HG02610 (cell line): ENCODE measurements at regions not wholly inside any gene's neighbourhood (a gene's known extent, or its start where the extent isn't known, plus 50 kb on each side); places are given as distances from the start of the nearest gene placed in this dataset.
"Not testable (repeated sequence)": the region's sequence is repeated elsewhere in the genome, so short reads cannot be mapped to it uniquely, and the experiment has no call there.

Experiments
- ATAC-seq: cut with Tn5 transposase; IDR thresholded peaks from one replicate; pipeline ENCODE4 v1.9.1; 2021; ENCODE audit warnings: mild to moderate bottlenecking, moderate library complexity; ENCODE audit not compliant: unreplicated experiment

DNA sequence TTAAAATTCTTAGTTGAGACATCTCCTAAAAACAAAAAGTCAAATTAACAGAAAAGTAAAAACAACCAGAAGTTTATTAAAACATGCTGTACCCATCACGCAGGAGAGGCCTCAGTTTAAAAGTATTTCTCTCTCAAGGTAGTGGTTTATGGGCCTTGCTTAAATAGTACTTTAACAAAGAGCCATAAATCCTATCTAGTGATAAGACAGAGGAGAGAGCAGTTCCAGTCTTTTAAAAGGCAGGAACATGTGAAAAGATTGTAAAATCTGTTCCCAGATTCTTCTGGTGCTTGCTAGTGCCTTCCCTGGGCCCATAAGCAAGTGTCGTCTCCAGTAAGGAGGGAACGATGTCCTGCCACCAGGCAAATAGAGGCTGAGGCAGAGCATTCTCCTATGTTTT lies 476.3 kb upstream of the ADGRL3 start:
- no peak for ATAC-seq

DNA sequence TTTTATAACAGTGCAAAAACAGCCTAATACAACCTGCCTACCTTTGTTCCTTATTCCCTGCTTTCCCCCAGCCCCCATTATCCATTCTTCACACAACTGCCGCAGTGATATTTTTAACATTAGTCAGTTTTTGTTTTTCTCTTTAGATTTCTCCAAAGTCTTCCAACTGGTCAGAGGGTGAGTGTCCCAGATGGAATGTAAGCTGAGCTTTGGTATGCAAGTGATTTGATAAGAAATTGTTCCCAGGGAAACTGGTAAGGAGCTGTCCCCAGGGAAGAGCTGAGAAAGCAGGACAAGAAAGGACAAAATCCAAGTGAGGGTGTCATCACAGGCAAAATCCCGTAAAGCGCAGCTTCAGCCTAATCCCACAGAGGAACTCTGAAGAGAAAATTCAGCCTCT lies 475.5 kb upstream of the ADGRL3 start:
- ATAC-seq, result no peak

GRCh38 chr4:60726779-60727178 lies 473.3 kb upstream of the ADGRL3 start:
- no peak for ATAC-seq

GRCh38 chr4:60729194-60729593 lies 470.9 kb upstream of the ADGRL3 start:
- no peak for ATAC-seq

GRCh38 chr4:60729764-60730163 lies 470.4 kb upstream of the ADGRL3 start:
- ATAC-seq, result not testable (repeated sequence)

- no peak for ATAC-seq
These were observed 462.3 kb upstream of the ADGRL3 start for GRCh38 chr4:60737858-60738257.

GRCh38 chr4:60743654-60744053 lies 456.5 kb upstream of the ADGRL3 start:
- no peak for ATAC-seq

DNA sequence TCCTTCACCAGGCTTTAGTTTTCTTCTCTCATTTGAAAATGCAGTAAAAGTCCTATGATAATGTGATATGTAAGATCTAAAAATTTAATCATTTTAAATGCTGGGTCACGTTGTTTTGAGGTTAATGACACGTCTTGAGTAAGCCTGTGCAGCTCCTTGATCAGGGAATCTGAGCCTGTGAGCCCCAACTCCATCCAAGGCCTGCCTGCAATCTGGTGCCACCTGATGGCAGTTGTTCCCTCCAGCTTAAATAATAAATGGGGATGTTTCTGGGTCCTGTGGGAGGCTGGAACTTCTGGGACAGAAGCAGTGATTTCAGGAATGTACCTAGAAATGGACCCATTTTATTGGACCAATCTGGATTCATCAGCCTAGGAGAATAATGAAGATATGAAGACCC lies 455.4 kb upstream of the ADGRL3 start:
- ATAC-seq, result no peak

DNA sequence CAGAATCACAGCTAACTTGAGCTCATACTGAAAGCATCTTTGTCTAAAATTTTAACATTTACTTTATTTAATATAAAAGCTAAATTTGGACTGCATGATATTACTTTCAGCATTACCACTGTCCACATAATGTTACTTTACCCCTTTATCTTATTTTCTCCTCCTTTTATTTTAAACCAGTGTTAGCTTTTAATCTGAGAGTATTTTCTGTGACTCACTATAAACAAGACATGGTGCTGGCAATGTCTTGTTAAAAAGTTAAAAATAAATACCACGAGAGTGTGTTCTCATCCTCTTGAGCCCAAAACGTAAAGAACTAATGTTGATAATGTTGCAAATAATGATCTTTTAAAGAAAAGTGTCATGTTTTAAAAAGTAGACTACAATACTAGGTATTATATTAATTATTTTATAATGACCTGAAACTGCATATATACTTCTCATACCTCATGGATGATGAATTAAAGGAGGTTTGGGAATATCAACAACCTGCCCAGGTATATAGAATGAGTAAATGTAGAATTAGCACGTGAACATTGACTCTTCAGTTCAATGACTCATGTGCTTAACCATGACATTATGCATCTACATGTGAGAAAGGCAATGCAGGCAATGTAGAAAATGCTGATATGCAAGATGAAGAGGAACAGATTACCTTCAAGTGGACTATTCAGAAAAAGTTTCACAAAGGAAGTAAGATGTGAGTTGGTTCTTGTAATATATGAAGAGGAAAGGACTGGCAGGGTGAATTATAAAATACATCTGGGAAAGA lies 454.1 kb upstream of the ADGRL3 start:
- ATAC-seq, result no peak

- no peak for ATAC-seq
These were observed 449.2 kb upstream of the ADGRL3 start for GRCh38 chr4:60750962-60751361.

- ATAC-seq, result no peak
These were observed 442.0 kb upstream of the ADGRL3 start for GRCh38 chr4:60757986-60758680.

DNA sequence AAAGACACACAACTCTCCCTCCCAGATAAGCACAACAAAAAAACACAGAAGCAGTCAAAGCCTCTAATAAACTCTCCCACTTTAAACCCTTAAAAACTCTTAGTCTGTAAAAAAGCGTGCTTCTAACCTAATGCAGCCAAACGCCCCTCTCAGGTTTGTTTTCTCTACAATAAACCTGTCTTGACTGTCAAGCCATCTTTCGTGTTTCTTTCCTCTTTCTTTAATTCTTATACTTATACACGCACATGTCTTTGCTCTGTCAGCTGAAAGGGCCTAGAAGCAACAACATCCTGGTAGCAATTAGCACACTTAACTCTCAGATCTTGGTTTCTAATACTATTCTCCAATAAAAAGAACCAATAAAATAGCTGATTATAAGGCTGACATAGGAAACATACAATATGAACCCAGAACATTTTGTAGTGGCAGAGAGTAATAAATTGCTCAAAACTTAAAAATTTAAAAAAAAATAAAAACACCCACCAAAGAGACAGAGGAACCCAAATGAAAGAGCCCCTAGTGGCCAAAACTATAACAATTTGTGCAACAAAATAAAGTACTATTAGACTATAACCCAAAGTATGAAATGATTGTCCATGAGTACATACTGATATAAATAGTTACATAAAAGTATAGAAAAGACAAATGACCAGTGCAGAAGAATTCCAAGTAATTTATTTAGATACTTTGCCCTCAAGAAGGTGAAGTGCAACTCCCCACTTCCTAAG lies 440.4 kb upstream of the ADGRL3 start:
- no peak for ATAC-seq

- no peak for ATAC-seq
These were observed 419.3 kb upstream of the ADGRL3 start for GRCh38 chr4:60780874-60781273.

GRCh38 chr4:60790608-60791007 lies 409.5 kb upstream of the ADGRL3 start:
- no peak for ATAC-seq

DNA sequence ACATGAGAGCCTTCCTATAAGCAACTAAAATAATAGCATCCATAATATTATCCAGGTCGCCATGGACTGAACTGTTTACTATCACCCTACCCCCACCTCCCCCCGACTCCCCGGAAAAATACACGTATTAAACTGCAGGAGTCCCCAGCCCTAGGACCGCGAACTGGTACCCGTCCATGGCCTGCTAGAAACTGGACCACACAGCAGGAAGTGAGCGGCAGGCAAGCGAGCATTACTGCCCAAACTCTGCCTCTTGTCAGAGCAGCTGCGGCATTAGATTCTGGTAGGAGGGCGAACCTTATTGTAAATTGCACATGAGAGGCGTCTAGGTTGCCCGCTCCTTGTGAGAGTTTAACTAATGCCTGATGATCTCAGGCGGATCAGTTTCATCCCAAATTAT lies 405.8 kb upstream of the ADGRL3 start:
- ATAC-seq, result no peak

- no peak for ATAC-seq
These were observed 400.9 kb upstream of the ADGRL3 start for GRCh38 chr4:60799214-60799613.

DNA sequence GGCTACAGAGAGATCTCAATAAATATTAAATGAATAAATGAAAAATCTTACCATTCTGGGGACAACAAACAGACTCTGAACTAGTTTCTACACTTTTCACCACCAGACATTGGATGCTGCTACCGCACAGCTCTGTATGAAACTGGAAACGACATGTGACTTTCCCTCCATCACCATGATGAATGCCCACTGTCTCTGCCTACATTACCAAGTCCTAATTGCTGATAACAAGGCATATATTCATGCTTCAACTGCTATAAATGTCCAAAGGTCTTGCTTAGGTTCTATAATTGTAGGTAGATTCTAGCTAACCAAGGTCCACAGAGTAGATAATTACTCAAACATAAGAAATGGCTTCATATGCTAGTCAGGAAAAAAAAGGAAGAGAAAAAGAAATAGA lies 399.4 kb upstream of the ADGRL3 start:
- ATAC-seq, result no peak

DNA sequence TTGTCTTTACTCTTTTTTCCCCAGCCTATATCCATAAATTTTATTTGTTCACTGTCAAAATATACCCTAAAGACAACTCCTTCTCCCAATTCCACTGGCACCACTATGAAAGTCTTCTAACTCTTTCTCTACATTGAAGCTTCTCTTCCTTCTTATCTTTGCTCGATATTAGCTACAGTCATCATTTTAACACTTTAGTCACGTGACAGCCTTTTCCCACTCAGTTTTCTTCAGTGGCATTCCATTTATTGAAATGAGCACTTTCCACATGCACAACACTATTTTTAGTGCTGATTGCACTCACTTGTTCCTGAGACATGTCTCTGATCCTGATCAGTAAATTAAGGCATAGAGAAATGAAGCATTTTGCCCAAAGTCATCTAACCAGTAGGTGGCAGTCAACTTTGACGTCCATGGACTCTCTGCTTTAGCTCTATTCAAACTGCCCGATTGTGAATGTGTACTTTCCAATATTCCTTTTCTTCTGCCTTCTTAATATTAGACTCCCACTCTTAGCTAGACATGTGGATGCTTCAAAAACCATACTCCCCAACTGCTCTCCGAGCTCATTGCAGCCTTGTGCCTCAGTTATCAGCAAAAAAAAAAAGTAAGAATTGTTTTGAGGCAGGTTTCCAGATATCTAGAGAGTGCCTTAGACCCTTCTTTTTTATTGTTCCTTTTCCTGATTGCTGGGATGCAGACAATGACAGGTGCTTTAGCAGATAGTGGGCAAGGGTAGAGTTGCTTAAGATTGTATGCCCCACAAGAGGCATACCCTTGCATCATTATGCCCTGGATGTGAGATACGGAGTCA lies 394.4 kb upstream of the ADGRL3 start:
- peak; percentile 57 for ATAC-seq

- ATAC-seq, result no peak
These were observed 391.2 kb upstream of the ADGRL3 start for GRCh38 chr4:60808726-60809485.

DNA sequence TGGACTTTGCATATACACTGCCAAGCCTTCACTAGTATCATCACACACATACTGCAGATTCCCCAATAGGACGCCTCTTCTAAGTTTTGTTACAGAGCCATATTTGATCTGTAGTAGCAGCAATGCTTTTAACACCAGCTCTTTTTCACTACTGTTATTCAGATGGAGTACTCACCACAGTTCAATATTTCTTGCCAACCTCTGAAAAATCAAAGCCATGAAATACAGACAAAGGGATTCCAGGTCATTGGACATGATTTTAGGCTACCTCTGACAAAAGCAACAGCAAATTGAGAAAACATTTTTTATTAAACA lies 390.7 kb upstream of the ADGRL3 start:
- no peak for ATAC-seq

DNA sequence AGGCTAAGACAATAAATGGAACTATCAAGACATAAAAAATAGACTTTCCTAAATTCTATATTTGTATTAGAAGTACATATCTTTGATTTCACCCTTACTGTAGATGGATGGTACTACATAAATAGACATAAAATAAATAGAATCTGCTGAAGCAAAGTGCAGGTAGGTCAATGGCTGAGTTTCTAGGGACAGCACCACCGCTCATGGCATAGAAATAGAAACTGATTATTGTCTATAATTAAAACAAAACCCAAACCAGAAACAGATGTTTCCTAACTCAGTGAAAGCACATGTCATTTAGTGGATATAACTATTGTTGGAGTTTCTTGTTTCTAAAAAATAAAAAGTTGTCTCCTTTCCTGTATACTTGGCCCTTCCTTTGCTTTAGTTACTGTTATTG lies 387.3 kb upstream of the ADGRL3 start:
- ATAC-seq, result no peak
